Retinal pigment epithelial cell (primary cell): ENCODE measurements at regions not wholly inside any gene's neighbourhood (a gene's known extent, or its start where the extent isn't known, plus 50 kb on each side); places are given as distances from the start of the nearest gene placed in this dataset.

Source experiments
- DNase-seq: peaks from one replicate; pipeline ENCODE4 v3.0.0-alpha.2; 2010; ENCODE audit warnings: low read depth
- H3K4me3 ChIP-seq: 2 replicates; pipeline ENCODE4 v1.5.1; 2011; ENCODE audit warnings: mild to moderate bottlenecking, low read length, control low read depth, moderate library complexity
- CTCF ChIP-seq: conservative IDR thresholded peaks from 2 replicates; pipeline ENCODE4 v1.5.1; 2011; ENCODE audit warnings: low read depth, low read length, control low read depth, inconsistent platforms

DNA sequence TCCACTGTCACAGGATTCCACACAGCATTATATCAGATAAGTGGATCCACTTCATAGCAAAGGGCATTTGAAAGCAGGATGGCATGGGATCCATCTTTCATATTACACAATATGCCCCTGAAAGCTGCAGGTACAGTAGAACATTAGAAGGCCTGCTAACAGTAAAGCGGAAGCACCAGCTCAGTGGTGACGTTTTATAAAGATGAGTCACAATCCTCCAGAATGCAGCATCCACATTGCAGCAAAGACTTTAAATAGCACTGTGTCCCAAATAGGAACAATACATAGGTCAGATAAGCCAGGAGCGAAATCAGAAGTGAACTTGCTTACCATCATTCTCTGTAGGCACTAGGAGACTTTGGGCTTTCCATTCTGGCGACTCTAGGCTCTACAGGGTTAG, 609.5 kb upstream of the FAT1 start:
- TF ChIP-seq CTCF = no peak
- no peak for DNase-seq
- no peak overlapping the region for H3K4me3 ChIP-seq

- no peak for TF ChIP-seq CTCF
- no peak for DNase-seq
- H3K4me3 ChIP-seq = no peak overlapping the region
These were observed 611.7 kb upstream of the FAT1 start for GRCh38 chr4:187335339-187335738.

DNA sequence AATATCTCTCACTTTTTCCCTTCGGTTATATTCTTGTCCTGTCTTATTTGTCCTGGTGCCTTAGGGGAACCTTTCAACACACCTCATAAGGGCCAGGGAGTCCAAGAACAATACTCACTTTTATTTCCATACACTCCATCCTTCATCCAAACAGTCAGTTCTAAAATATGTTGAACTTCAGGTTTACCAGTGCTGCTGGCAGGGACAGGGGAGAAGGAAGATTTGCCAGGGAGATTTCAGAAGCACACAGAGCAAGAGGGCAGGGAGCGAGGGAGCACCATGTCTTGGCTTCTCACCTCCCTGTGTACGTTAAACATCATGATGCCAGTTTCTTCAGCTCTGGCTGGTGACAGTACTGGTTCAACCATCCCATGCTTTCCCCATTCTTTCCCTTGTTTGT, 631.1 kb upstream of the FAT1 start:
- no peak overlapping the region for H3K4me3 ChIP-seq
- DNase-seq = no peak
- TF ChIP-seq CTCF = no peak

- no peak overlapping the region for H3K4me3 ChIP-seq
- no peak for TF ChIP-seq CTCF
- no peak for DNase-seq
These were observed 633.5 kb upstream of the FAT1 start for GRCh38 chr4:187357045-187357643.

DNA sequence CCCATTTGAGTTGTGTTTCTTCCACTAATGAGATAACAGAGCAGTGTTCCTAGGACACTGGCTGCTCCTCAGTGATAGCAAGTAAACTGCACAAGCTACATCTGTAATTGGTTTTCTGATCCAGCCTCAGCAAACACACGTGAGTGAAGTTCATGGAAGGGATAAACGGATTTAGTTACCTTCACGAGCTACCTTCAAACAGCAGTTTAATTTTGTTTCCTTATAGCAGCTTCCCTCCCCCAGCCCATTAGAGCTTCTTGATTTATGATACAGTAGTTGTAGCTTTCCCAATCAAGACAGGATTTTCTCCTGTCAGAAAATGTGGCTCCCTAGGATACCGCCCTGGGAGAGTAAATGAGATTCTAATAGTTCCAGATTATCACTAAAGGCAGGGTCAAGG, 634.2 kb upstream of the FAT1 start:
- DNase-seq = no peak
- no peak overlapping the region for H3K4me3 ChIP-seq
- no peak for TF ChIP-seq CTCF

GRCh38 chr4:187362937-187363857, 632.4 kb upstream of the ZFP42 start:
- no peak for TF ChIP-seq CTCF
- H3K4me3 ChIP-seq = no peak overlapping the region
- peak; percentile 11 for DNase-seq

GRCh38 chr4:187364401-187364800, 631.2 kb upstream of the ZFP42 start:
- no peak overlapping the region for H3K4me3 ChIP-seq
- TF ChIP-seq CTCF = no peak
- no peak for DNase-seq
